Natural killer cell treated with Interleukin-12 subunit alpha and Interleukin-12 subunit beta and Interleukin-15 and Interleukin-18, amount 100 ng/mL, for 72 hours (primary cell): ENCODE measurements at regions not wholly inside any gene's neighbourhood (a gene's known extent, or its start where the extent isn't known, plus 50 kb on each side); places are given as distances from the start of the nearest gene placed in this dataset.

Source experiments
- ATAC-seq, 2 donors: fragments of 150-1000 bp; cut with Tn5 transposase in 1 of 2; sonication (Bioruptor Pico), chemical (Tn5 transposase) in 1 of 2; 2 replicates each; pipeline ENCODE4 v1.10.0; 2021
- DNase-seq: peaks from one replicate; pipeline ENCODE4 v3.0.0; 2022; ENCODE audit warnings: low spot score
- H3K27ac Mint-ChIP-seq, 2 donors: 1 replicate in 1 of 2; 2 replicates in 1 of 2; pipeline ENCODE4 v1.8.0; 2022; ENCODE audit warnings: mixed read lengths in 2 of 2, mild to moderate bottlenecking in 1 of 2, moderate library complexity in 1 of 2
- H3K27me3 Mint-ChIP-seq, 2 donors: 1 replicate in 1 of 2; 2 replicates in 1 of 2; pipeline ENCODE4 v1.8.0; 2022; ENCODE audit warnings: mixed read lengths in 2 of 2
- H3K36me3 Mint-ChIP-seq: one replicate; pipeline ENCODE4 v1.8.0; 2022; ENCODE audit warnings: mixed read lengths
- H3K4me1 Mint-ChIP-seq, 2 donors: 1 replicate in 1 of 2; 2 replicates in 1 of 2; pipeline ENCODE4 v1.8.0; 2022; ENCODE audit warnings: low read depth in 2 of 2, mixed read lengths in 2 of 2, mild to moderate bottlenecking in 1 of 2
- H3K4me3 Mint-ChIP-seq: one replicate; pipeline ENCODE4 v1.8.0; 2022; ENCODE audit warnings: mixed read lengths
- H3K9me3 Mint-ChIP-seq: 2 replicates; pipeline ENCODE4 v1.8.0; 2022; ENCODE audit warnings: mixed read lengths

DNA sequence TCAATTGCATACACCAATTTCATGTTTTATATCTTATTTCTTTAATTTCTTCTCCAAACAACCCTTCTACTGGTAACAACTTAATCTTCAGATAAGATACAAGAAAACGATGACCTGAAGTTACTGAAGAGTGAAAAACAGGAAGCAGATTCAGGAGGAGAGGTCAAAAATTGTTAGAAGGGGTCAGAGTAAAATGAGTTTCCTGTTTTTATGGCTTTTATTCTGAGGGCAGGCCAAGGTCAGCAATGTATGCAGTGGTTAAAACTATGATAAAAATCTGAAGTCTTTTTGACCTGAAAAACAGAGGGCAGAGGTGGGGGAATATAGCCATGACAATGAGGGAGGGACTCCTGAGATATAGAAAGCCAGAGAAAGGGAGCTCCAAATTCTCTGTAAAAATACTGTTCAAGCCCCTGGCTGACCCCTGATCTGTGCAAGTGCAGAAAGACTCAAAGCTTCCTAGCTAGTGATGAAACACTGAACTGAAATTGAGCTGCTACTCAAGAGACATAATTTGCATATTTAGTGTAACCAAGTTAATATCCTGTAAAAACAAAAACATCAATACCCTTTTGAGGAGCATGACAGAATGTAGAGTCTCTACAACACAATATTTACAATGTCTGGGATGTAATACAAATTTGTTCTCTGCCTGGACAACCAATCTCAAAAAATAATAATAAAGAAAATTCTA is 514.3 kb upstream of the SEL1L start:
- no peak overlapping the region for H3K27ac Mint-ChIP-seq
- H3K36me3 Mint-ChIP-seq: no peaks in the 10 kb centered on the region
- no peaks in the 10 kb centered on the region for H3K27me3 Mint-ChIP-seq
- H3K9me3 Mint-ChIP-seq: peaks cover 14% of the 10 kb centered on the region
- no peaks in the 10 kb centered on the region for H3K4me1 Mint-ChIP-seq
- no peak for ATAC-seq
- no peak for DNase-seq
- H3K4me3 Mint-ChIP-seq: no peak overlapping the region

DNA sequence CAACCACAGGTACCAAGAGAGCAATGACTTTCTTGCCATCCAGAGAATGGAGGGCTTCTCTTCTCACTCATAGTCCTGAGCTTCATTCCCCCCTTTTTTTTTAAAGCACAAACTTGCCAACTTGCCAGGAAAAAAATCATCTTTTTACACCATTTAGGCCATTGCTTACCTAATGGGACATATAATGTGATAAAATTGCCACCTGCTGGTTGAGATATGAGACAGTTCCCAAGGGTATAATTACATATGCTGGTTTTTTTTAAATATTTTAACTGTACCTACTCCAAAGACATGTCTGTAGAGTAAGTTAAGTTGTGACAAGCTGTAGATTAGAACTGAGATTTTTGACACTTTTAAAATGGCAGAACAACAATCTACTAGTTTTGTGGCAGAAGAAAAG is 519.1 kb upstream of the SEL1L start:
- ATAC-seq (no peak), DNase-seq (no peak)
- Mint-ChIP-seq H3K9me3 (peaks cover 17% of the 10 kb centered on the region), H3K27ac (no peak overlapping the region), H3K4me3 (no peak overlapping the region), H3K27me3 (no peaks in the 10 kb centered on the region), H3K36me3 (no peaks in the 10 kb centered on the region), H3K4me1 (no peaks in the 10 kb centered on the region)

DNA sequence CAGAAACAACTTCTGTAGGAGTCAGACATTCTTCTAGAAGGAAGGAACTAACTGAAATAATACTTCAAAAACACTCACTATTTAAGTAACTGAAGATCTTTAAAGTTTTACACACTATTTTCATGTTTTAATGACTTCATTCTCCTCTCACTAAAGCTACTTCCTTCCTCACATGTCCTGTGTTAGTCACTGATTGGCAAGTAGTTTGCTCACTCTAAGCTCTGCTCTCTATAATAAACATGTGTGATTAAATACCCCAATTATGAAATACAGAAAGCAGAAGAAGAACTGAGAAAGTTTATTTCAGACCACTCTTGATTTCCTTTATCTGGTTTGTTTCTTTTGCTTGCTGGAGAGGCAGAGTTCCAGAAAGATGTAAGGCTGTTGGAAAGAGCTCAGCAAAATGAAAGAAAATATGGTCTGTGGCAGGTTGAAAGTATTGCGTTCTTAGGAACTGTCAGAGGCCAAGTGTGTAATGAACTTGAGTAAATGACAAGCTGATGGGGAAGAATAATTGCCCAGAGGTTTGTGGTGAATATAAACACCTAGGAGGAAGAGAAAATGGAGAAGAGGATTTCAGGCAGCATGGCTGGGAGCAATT is 522.0 kb upstream of the SEL1L start:
- Mint-ChIP-seq H3K4me1 (no peaks in the 10 kb centered on the region), H3K4me3 (no peak overlapping the region), H3K9me3 (peaks cover 14% of the 10 kb centered on the region), H3K27ac (no peak overlapping the region), H3K27me3 (no peaks in the 10 kb centered on the region), H3K36me3 (no peaks in the 10 kb centered on the region)
- DNase-seq: no peak
- no peak for ATAC-seq

DNA sequence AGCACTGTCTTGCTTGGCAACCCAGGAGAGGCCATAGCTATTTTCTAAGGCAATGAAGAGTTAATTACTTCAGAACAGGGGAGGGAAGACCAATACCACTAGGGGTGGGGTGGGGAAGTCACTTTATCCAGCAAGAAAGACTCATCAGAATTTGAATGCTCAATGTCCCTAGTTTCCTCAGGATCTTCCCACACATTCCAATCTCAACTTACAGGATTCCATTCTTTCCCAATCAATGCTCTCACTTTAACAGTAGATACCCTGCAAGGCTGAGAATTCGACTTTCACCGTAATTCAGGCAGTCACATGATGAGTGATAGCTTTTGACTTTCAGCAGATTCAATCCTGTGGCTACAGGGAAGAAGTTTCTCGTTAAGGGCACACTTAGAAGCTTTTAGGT is 526.6 kb upstream of the SEL1L start:
- ATAC-seq (no peak), DNase-seq (no peak)
- H3K4me3 Mint-ChIP-seq: no peak overlapping the region

DNA sequence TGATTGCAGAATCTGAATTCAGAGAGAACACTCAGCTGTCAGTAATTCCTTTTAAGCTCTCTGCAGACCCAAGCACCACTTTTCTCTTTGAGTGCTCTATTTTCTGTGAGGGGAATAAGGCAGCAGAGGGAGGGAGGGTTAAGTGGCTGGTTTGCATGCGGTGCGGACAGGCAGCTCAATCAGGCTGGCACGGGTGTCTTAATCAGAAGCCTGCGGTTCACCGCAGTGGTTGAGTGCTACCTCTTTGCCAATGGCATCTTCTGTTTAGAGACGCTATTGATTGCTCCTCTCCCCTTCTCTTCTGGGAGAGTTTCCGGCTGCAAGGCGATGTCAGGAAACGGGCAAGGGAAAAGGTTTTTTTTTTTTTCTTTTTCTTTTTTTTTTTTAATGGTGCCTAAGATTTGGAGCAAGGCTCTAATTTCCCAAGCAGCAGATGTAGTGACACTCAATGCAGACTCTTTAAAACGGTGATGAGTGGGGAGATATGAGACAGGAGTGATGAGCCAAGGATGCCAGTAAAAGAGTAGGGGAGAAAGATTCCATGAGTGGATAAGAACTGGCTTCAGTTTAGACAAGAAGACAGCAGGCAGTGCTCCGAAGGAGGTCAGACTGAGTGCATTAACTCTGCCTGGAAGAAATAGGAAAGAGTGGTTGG is 533.7 kb upstream of the SEL1L start:
- no peak for ATAC-seq
- H3K4me3 Mint-ChIP-seq: no peak overlapping the region

More for the DNA sequence above, 526.6 kb upstream of the SEL1L start:
- Mint-ChIP-seq H3K27ac (no peak overlapping the region), H3K36me3 (peaks cover 12% of the 10 kb centered on the region), H3K4me1 (no peaks in the 10 kb centered on the region), H3K27me3 (no peaks in the 10 kb centered on the region), H3K9me3 (peaks cover 36% of the 10 kb centered on the region)

DNA sequence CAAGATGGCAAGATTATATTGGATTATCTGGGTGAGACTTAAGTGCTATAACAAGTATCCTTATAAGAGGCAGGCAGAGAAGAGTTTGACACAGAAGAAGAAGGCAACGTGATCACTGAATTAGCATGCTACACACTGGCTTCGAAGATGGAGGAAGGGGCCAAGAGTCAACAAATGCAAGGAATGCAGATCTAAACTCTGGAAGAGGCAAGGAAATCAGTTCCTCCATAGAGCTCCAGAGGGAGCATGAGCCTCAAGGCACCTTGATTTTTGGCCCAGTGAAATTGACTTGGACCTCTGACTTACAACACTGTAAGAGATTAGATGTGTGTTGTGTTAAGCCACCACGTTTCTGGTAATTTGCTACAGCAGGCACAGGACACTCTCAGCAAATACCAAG is 536.4 kb upstream of the SEL1L start:
- Mint-ChIP-seq H3K27ac (no peak overlapping the region), H3K9me3 (peaks cover 18% of the 10 kb centered on the region), H3K36me3 (peaks cover 5% of the 10 kb centered on the region), H3K4me3 (no peak overlapping the region), H3K4me1 (no peaks in the 10 kb centered on the region), H3K27me3 (no peaks in the 10 kb centered on the region)
- DNase-seq (no peak), ATAC-seq (no peak)

More for the DNA sequence above, 533.7 kb upstream of the SEL1L start:
- H3K4me1 Mint-ChIP-seq: no peaks in the 10 kb centered on the region
- peaks cover 34% of the 10 kb centered on the region for H3K9me3 Mint-ChIP-seq
- peaks cover 9% of the 10 kb centered on the region for H3K36me3 Mint-ChIP-seq
- no peaks in the 10 kb centered on the region for H3K27me3 Mint-ChIP-seq
- H3K27ac Mint-ChIP-seq: no peak overlapping the region
- DNase-seq: no peak

DNA sequence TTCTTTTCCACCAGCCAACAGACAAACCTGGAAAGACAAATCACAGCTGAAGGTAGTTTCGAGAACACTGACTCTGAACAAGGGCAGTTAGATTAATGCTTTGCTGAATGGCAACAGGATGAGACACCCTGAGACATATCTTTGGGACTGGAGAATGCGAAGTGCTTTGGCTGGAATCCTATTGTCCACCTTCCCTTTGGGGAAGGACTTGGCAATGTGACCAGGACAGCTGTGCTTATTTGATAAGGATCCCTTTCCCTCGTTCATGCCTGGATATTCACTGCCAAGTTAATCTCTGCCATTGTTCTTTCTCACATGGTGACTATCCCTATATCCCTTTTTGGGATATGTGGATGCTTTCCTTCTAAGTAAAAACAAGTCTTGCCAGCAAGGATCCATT is 537.1 kb upstream of the SEL1L start:
- H3K4me1 Mint-ChIP-seq: no peaks in the 10 kb centered on the region
- DNase-seq (no peak), ATAC-seq (no peak)
- H3K9me3 Mint-ChIP-seq: peaks cover 12% of the 10 kb centered on the region
- H3K4me3 Mint-ChIP-seq: no peak overlapping the region
- H3K27ac Mint-ChIP-seq: no peak overlapping the region
- H3K27me3 Mint-ChIP-seq: no peaks in the 10 kb centered on the region
- H3K36me3 Mint-ChIP-seq: peaks cover 5% of the 10 kb centered on the region

DNA sequence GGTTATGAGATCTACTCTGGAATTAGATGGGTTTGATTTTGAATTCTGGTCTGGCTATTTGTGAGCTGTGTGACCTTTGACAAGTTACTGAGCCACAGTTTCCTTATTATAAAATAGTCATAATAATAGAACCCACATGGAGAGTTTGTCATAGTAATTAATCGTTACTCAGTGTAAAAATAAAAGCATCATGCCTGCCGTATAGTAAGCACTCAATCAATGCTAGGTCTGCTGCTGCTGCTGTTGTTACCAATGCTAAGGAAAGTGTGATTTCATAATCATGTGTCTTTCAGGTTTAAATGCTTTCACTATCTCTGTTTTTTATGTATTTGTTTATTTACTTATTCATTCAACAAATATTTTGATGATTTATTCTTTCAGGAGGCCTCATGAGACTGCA is 539.9 kb upstream of the SEL1L start:
- Mint-ChIP-seq H3K4me3 (no peak overlapping the region), H3K27me3 (no peaks in the 10 kb centered on the region), H3K9me3 (peaks cover 11% of the 10 kb centered on the region), H3K36me3 (no peaks in the 10 kb centered on the region), H3K27ac (no peak overlapping the region), H3K4me1 (no peaks in the 10 kb centered on the region)
- no peak for ATAC-seq
- no peak for DNase-seq

DNA sequence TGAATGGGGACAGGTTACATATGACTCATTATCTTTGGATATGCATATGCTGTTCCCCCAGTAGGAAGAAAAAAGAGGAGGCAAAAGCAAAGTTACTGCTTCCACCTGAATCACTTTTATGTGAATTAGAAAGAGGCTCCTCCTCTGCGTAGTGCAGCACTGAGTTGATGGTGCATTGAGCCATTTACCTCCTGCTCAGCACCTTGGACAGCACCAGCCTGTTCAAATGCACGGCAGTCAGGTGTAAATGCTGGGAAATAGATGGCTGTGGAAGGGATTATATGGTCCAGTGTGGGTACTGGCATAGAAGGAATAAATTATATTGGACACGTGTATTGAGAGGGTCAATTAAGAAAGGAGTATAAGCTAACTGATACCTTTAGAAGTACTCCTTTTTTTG is 541.9 kb upstream of the SEL1L start:
- peaks cover 15% of the 10 kb centered on the region for H3K9me3 Mint-ChIP-seq
- H3K4me3 Mint-ChIP-seq: no peak overlapping the region
- H3K36me3 Mint-ChIP-seq: no peaks in the 10 kb centered on the region
- H3K27me3 Mint-ChIP-seq: no peaks in the 10 kb centered on the region
- no peaks in the 10 kb centered on the region for H3K4me1 Mint-ChIP-seq
- H3K27ac Mint-ChIP-seq: no peak overlapping the region
- ATAC-seq (no peak), DNase-seq (no peak)

DNA sequence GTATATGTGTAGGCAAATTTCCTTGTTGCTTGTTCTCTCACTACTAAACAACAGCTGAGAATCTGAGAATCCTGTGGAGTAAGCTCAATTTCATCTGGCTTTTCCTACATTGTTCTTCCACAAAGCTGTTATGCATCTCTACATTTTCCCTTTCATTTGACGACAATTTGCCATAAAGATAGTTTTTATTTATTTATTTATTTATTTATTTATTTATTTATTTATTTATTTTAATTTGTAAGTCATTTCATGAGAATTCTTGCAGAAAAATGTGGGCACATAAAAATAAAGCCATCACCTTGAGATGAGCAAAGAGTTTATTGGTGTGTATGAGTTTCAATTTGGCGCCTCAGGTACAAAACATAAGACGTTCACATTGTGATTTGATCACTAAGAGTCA is 545.9 kb upstream of the SEL1L start:
- Mint-ChIP-seq H3K27ac (no peak overlapping the region), H3K27me3 (no peaks in the 10 kb centered on the region), H3K9me3 (peaks cover 18% of the 10 kb centered on the region), H3K36me3 (no peaks in the 10 kb centered on the region), H3K4me1 (no peaks in the 10 kb centered on the region), H3K4me3 (no peak overlapping the region)
- ATAC-seq (no peak), DNase-seq (no peak)

DNA sequence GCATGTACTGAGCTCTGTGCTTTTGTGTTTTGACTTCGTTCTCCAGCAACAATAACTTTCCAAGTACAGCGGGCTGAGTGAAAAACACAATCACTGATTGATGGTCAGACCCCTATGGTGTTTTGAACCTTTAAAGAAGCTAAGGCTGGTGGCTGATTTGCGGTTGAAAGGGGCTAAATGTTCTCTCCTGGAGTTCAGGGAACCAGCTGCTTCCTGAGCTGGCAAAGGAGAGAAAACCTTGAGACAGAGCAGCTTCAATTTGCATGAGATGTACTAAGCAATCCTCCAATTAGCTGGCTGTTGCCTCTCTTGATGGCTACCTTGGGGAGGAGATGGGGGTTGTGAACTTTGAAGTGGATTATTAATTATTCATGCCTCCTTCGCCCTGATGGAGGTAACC is 546.7 kb upstream of the SEL1L start:
- Mint-ChIP-seq H3K9me3 (peaks cover 18% of the 10 kb centered on the region), H3K27ac (no peak overlapping the region), H3K36me3 (no peaks in the 10 kb centered on the region), H3K4me1 (no peaks in the 10 kb centered on the region), H3K27me3 (no peaks in the 10 kb centered on the region), H3K4me3 (no peak overlapping the region)
- ATAC-seq (no peak), DNase-seq (no peak)

DNA sequence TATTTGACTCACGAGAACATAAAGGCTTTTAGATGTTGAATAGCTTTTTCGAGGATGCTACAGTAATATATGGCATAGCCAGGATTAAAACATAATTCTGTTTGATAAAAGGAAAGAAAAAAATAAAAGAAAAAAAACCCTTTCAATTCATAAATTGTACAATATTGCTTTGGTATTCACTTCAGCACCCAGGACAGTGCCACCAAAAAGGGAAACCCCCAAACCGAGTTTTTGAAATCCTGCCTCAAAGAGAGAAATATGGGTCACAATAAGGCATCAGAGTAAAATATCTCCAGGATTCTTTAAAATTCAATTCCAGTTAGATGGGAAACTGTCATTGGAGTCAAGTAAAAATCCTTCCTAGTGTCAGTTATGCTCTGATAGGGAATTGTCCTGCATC is 551.2 kb upstream of the SEL1L start:
- ATAC-seq (no peak), DNase-seq (no peak)
- H3K27me3 Mint-ChIP-seq: no peaks in the 10 kb centered on the region
- no peaks in the 10 kb centered on the region for H3K4me1 Mint-ChIP-seq
- H3K36me3 Mint-ChIP-seq: no peaks in the 10 kb centered on the region
- no peak overlapping the region for H3K4me3 Mint-ChIP-seq
- H3K27ac Mint-ChIP-seq: no peak overlapping the region
- H3K9me3 Mint-ChIP-seq: peaks cover 7% of the 10 kb centered on the region

DNA sequence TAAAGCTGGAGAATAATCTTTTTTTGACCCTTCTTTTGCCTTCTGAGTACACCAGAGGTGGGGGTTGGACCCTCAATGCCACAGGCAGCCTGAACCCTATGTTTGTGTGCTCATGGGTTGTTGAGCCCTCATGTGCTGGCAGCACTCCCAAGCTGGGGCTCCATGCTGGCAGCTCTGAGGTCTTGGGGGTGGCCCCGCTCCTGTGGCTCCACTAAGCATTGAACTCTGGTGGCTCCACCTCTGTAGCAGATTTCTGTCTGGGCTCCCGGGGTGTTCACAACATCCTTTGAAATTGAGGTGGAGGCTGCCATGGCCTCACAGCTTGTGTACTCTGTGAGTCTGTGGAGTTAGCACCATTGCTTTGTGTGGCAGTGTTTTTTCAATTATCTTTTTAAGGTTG is 557.4 kb upstream of the SEL1L start:
- peaks cover 13% of the 10 kb centered on the region for H3K9me3 Mint-ChIP-seq
- H3K36me3 Mint-ChIP-seq: no peaks in the 10 kb centered on the region
- no peaks in the 10 kb centered on the region for H3K4me1 Mint-ChIP-seq

DNA sequence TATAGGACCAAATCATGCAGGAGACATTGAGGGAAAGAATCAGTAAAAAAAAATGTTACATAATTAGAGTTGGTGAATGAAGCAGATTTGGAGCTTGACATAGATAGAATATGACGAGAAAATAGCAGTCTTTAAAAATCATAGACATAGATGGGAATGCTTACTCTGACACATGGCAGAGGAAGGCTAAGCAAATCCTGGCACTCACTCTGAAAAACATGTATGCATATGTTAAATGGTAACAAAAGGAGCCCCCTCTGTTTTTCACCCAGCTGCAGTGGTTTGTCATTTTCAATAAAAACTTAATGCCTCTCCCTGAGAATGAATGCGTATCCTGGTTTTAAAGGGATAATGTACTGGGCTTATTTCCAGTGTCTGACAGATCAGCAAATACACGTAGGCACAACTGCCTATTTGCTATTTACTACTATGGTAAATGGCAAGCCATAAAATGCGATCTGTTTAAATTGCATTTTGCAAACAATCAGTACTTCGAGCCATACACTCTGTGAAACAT is 561.2 kb upstream of the SEL1L start:
- no peaks in the 10 kb centered on the region for H3K27me3 Mint-ChIP-seq
- no peak for ATAC-seq
- no peak overlapping the region for H3K4me3 Mint-ChIP-seq
- peaks cover 13% of the 10 kb centered on the region for H3K9me3 Mint-ChIP-seq
- H3K27ac Mint-ChIP-seq: no peak overlapping the region
- H3K4me1 Mint-ChIP-seq: no peaks in the 10 kb centered on the region
- no peaks in the 10 kb centered on the region for H3K36me3 Mint-ChIP-seq
- DNase-seq: no peak

More for the DNA sequence above, 557.4 kb upstream of the SEL1L start:
- H3K27me3 Mint-ChIP-seq: no peaks in the 10 kb centered on the region
- no peak overlapping the region for H3K27ac Mint-ChIP-seq
- H3K4me3 Mint-ChIP-seq: no peak overlapping the region
- DNase-seq (no peak), ATAC-seq (no peak)
